ENCODE measurements at regions not wholly inside any gene's neighbourhood (a gene's known extent, or its start where the extent isn't known, plus 50 kb on each side); places are given as distances from the start of the nearest gene placed in this dataset.
A peak's percentile ranks its signal among the peaks of the same experiment; 100 is the strongest.

GRCh38 chr7:109336531-109336930 is 766.9 kb downstream of the DNAJB9 start:
- intact Hi-C loops (cut with DNase I): no loop called here
- TF ChIP-seq CTCF (IDR thresholded peaks at IDR 0.05; ENCODE audit: borderline replicate concordance, extremely low read depth, insufficient read depth): no peak
- Histone ChIP-seq H3K36me3 (ENCODE audit: control insufficient read depth in 2 of 3, insufficient read depth in 3 of 3, low read length in 3 of 3) (no peaks in the 10 kb centered on the region), H3K27ac (ENCODE audit: low read depth in 2 of 2, low read length in 2 of 2) (no peak overlapping the region), H3K9ac (ENCODE audit: low read length in 3 of 3) (no peak overlapping the region), H3K9me3 (ENCODE audit: control insufficient read depth in 2 of 3, insufficient read depth in 1 of 3, low read length in 3 of 3) (no peaks in the 10 kb centered on the region), H3K4me1 (ENCODE audit: control insufficient read depth in 2 of 3, insufficient read depth in 2 of 3, low read depth in 1 of 3, low read length in 3 of 3) (no peaks in the 10 kb centered on the region), H3K4me3 (ENCODE audit: low read length in 3 of 3) (no peak overlapping the region), H3K27me3 (ENCODE audit: control insufficient read depth, insufficient read depth, low read length) (no peaks in the 10 kb centered on the region)
- no peak for FAIRE-seq
- no peak for DNase-seq

- Histone ChIP-seq H3K9ac (ENCODE audit: low read length in 3 of 3) (no peak overlapping the region), H3K4me3 (ENCODE audit: low read length in 3 of 3) (no peak overlapping the region), H3K27me3 (ENCODE audit: control insufficient read depth, insufficient read depth, low read length) (no peaks in the 10 kb centered on the region), H3K27ac (ENCODE audit: low read depth in 2 of 2, low read length in 2 of 2) (no peak overlapping the region), H3K9me3 (ENCODE audit: control insufficient read depth in 2 of 3, insufficient read depth in 1 of 3, low read length in 3 of 3) (no peaks in the 10 kb centered on the region), H3K36me3 (ENCODE audit: control insufficient read depth in 2 of 3, insufficient read depth in 3 of 3, low read length in 3 of 3) (no peaks in the 10 kb centered on the region), H3K4me1 (ENCODE audit: control insufficient read depth in 2 of 3, insufficient read depth in 2 of 3, low read depth in 1 of 3, low read length in 3 of 3) (no peaks in the 10 kb centered on the region)
- intact Hi-C loops (cut with DNase I): no loop called here
- DNase-seq: no peak
- no peak for FAIRE-seq
- TF ChIP-seq CTCF (IDR thresholded peaks at IDR 0.05; ENCODE audit: borderline replicate concordance, extremely low read depth, insufficient read depth): no peak
Measured at GRCh38 chr7:109343678-109344077, 774.0 kb downstream of the DNAJB9 start.

GRCh38 chr7:109351493-109351892 is 781.8 kb downstream of the DNAJB9 start:
- H3K9me3 ChIP-seq (ENCODE audit: control insufficient read depth in 2 of 3, insufficient read depth in 1 of 3, low read length in 3 of 3): no peaks in the 10 kb centered on the region
- H3K36me3 ChIP-seq (ENCODE audit: control insufficient read depth in 2 of 3, insufficient read depth in 3 of 3, low read length in 3 of 3): no peaks in the 10 kb centered on the region
- H3K4me1 ChIP-seq (ENCODE audit: control insufficient read depth in 2 of 3, insufficient read depth in 2 of 3, low read depth in 1 of 3, low read length in 3 of 3): no peaks in the 10 kb centered on the region
- H3K4me3 ChIP-seq (ENCODE audit: low read length in 3 of 3): no peak overlapping the region
- H3K9ac ChIP-seq (ENCODE audit: low read length in 3 of 3): no peak overlapping the region
- FAIRE-seq (no peak), DNase-seq (peak in 1 of 5 donors; percentile 24)
- H3K27me3 ChIP-seq (ENCODE audit: control insufficient read depth, insufficient read depth, low read length): no peaks in the 10 kb centered on the region
- H3K27ac ChIP-seq (ENCODE audit: low read depth in 2 of 2, low read length in 2 of 2): no peak overlapping the region
- intact Hi-C loops (cut with DNase I): no loop called here
- TF ChIP-seq CTCF (IDR thresholded peaks at IDR 0.05; ENCODE audit: borderline replicate concordance, extremely low read depth, insufficient read depth): no peak

GRCh38 chr7:109354000-109354399 is 784.3 kb downstream of the DNAJB9 start:
- Histone ChIP-seq H3K9ac (ENCODE audit: low read length in 3 of 3) (no peak overlapping the region), H3K4me1 (ENCODE audit: control insufficient read depth in 2 of 3, insufficient read depth in 2 of 3, low read depth in 1 of 3, low read length in 3 of 3) (no peaks in the 10 kb centered on the region), H3K36me3 (ENCODE audit: control insufficient read depth in 2 of 3, insufficient read depth in 3 of 3, low read length in 3 of 3) (no peaks in the 10 kb centered on the region), H3K4me3 (ENCODE audit: low read length in 3 of 3) (no peak overlapping the region), H3K27ac (ENCODE audit: low read depth in 2 of 2, low read length in 2 of 2) (no peak overlapping the region), H3K9me3 (ENCODE audit: control insufficient read depth in 2 of 3, insufficient read depth in 1 of 3, low read length in 3 of 3) (no peaks in the 10 kb centered on the region), H3K27me3 (ENCODE audit: control insufficient read depth, insufficient read depth, low read length) (no peaks in the 10 kb centered on the region)
- FAIRE-seq (no peak), DNase-seq (no peak)
- intact Hi-C loops (cut with DNase I): no loop called here
- no peak for TF ChIP-seq CTCF (IDR thresholded peaks at IDR 0.05; ENCODE audit: borderline replicate concordance, extremely low read depth, insufficient read depth)
